ENCODE measurements at regions not wholly inside any gene's neighbourhood (a gene's known extent, or its start where the extent isn't known, plus 50 kb on each side); places are given as distances from the start of the nearest gene placed in this dataset.

DNA sequence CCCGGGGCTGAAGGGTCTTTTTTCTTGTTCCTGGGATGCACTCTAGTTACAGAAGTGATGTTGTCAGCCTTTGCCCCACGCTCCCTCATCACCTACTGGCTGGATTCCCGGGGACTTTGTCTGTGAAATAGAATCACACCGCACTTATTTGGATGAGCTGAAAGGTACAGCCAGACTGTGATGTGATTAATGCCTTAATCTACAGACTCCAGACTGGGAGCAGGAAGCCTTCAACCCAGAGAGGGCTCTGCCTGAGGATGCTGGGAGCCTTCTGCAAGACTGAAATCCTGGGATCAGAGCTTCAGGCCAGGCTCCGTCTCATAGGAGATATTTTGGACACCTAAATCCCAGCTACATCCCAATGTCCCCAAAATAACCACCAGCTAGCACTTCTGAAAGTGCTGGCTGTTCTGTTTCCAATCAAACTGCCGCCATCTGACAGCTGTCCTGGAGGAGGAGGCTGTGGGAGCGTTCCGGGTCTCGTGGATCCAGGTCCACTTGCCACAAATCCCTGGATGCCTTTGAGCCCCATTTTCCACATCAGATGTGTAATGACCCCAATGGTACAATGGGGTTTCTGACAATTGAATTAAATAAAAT is 688.5 kb downstream of the TBC1D22A start:
- TF ChIP-seq CBX3 (IDR thresholded peaks at IDR 0.05; ENCODE audit: low read depth) (no peak), CTCF (IDR thresholded peaks at IDR 0.05 in 2 of 3, conservative IDR thresholded peaks at IDR 0.05 in 1 of 3; ENCODE audit: borderline replicate concordance in 1 of 3, insufficient read depth in 1 of 3, low read depth in 2 of 3, low read length in 2 of 3) (no peak), JUND (IDR thresholded peaks at IDR 0.05) (no peak), SIN3A (IDR thresholded peaks at IDR 0.05; ENCODE audit: low read depth) (no peak), TCF7L2 (IDR thresholded peaks at IDR 0.05; ENCODE audit: borderline replicate concordance, extremely low read depth, insufficient read depth, insufficient read length) (no peak), EGR1 (IDR thresholded peaks at IDR 0.05; ENCODE audit: low read depth) (no peak), REST (IDR thresholded peaks at IDR 0.05; ENCODE audit: low read depth) (no peak)
- TF ChIP-seq, protein P1, sequence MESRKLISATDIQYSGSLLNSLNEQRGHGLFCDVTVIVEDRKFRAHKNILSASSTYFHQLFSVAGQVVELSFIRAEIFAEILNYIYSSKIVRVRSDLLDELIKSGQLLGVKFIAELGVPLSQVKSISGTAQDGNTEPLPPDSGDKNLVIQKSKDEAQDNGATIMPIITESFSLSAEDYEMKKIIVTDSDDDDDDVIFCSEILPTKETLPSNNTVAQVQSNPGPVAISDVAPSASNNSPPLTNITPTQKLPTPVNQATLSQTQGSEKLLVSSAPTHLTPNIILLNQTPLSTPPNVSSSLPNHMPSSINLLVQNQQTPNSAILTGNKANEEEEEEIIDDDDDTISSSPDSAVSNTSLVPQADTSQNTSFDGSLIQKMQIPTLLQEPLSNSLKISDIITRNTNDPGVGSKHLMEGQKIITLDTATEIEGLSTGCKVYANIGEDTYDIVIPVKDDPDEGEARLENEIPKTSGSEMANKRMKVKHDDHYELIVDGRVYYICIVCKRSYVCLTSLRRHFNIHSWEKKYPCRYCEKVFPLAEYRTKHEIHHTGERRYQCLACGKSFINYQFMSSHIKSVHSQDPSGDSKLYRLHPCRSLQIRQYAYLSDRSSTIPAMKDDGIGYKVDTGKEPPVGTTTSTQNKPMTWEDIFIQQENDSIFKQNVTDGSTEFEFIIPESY (IDR thresholded peaks at IDR 0.05; ENCODE audit: extremely low read depth, insufficient replicate concordance, low read length) = no peak
- Histone ChIP-seq H3K4me1 (ENCODE audit: control insufficient read depth in 1 of 2, insufficient read depth in 2 of 2, low read length in 2 of 2) (no peaks in the 10 kb centered on the region), H3K27ac (ENCODE audit: low read depth, low read length) (no peak overlapping the region), H4K20me1 (ENCODE audit: insufficient read depth) (no peaks in the 10 kb centered on the region), H3K9me2 (ENCODE audit: insufficient read depth) (no peaks in the 10 kb centered on the region), H3K79me2 (ENCODE audit: insufficient read depth, low read length) (no peaks in the 10 kb centered on the region), H3K4me2 (ENCODE audit: low read length) (no peak overlapping the region), H3K9ac (ENCODE audit: low read length) (no peak overlapping the region), H3K4me3 (replicated peaks in 1 of 2; ENCODE audit: low read depth in 1 of 2, low read length in 2 of 2) (no peak overlapping the region), H2AFZ (ENCODE audit: low read depth, low read length, poor library complexity, severe bottlenecking) (no peak overlapping the region), H3K9me3 (ENCODE audit: control insufficient read depth in 1 of 2, insufficient read depth in 1 of 2, low read depth in 1 of 2, low read length in 2 of 2) (no peaks in the 10 kb centered on the region), H3K27me3 (ENCODE audit: insufficient read depth, low read length) (no peaks in the 10 kb centered on the region), H3K36me3 (ENCODE audit: control insufficient read depth in 1 of 2, insufficient read depth in 2 of 2, low read length in 2 of 2) (no peaks in the 10 kb centered on the region)
- no TSS peak for BruUV-seq (replicated peaks)
- DNase-seq (ENCODE audit: low read depth, low spot score) (no peak), ATAC-seq (no peak)
- ChIA-PET RAD21 (ENCODE audit: low non-redundant PET in 1 of 2, low total read pairs in 2 of 2, uncharacterized antibody in 2 of 2, unreplicated experiment in 2 of 2) (no interaction called here), POLR2A (no interaction called here), CTCF (interaction anchor here (1.7 kb wide), 1 partner anchor 20 kb away, joined by 4 read pairs; no protein-coding TSS in a partner anchor)
- intact Hi-C loops (cut with micrococcal nuclease) = loop anchor here (10.0 kb wide), 1 partner anchor 236 kb away; no protein-coding TSS in a partner anchor
